OCI-LY7 (cell line): ENCODE measurements at regions not wholly inside any gene's neighbourhood (a gene's known extent, or its start where the extent isn't known, plus 50 kb on each side); places are given as distances from the start of the nearest gene placed in this dataset.

Experiments used
- BruUV-seq: library from RNA; stranded (reverse); fragments of 400-500 nt; replicated peaks from 2 replicates; lab custom pipeline; 2021; lab: Mats Ljungman, UMichigan
- CTCF ChIA-PET: fragments of 300-600 bp; sonication (Branson Sonifier 250); formaldehyde crosslinking; loops from one replicate; lab custom pipeline; 2022; ENCODE audit warnings: antibody characterized with exemption; ENCODE audit not compliant: unreplicated experiment; lab: Charles Lee
- POLR2A ChIA-PET: fragments of 300-600 bp; sonication (Branson Sonifier 250); formaldehyde crosslinking; loops from one replicate; lab custom pipeline; 2022; ENCODE audit warnings: antibody characterized with exemption; lab: Charles Lee
- DNase-seq: peaks from one replicate; pipeline ENCODE4 v3.0.0-alpha.2; 2015; ENCODE audit warnings: low spot score
- H2AFZ ChIP-seq: fragments of 200-600 bp; sonication (generic), shearing (Covaris generic); 2 replicates; pipeline ENCODE4 v1.6.1; 2014; ENCODE audit warnings: mild to moderate bottlenecking, antibody characterized with exemption, low read length, moderate library complexity
- H3K27ac ChIP-seq: fragments of 200-600 bp; sonication (generic); 2 replicates; pipeline ENCODE4 v1.5.1; 2014; ENCODE audit warnings: mixed run types, low read depth, mild to moderate bottlenecking, moderate library complexity, low read length, inconsistent platforms; ENCODE audit not compliant: poor library complexity, severe bottlenecking
- H3K36me3 ChIP-seq: fragments of 200-600 bp; sonication (generic); 2 replicates; pipeline ENCODE4 v1.6.1; 2014; ENCODE audit warnings: mild to moderate bottlenecking, antibody characterized with exemption, low read length, moderate library complexity, mixed read lengths; ENCODE audit not compliant: insufficient read depth
- H3K4me1 ChIP-seq: fragments of 200-600 bp; sonication (generic); 2 replicates; pipeline ENCODE4 v1.5.1; 2014; ENCODE audit warnings: mild to moderate bottlenecking, low read length; ENCODE audit not compliant: insufficient read depth, poor library complexity, severe bottlenecking
- H3K4me2 ChIP-seq: fragments of 200-600 bp; sonication (generic); 2 replicates; pipeline ENCODE4 v1.6.1; 2014; ENCODE audit warnings: mild to moderate bottlenecking, low read length
- H3K4me3 ChIP-seq: fragments of 200-600 bp; sonication (generic); 2 replicates; pipeline ENCODE4 v1.5.1; 2014; ENCODE audit warnings: mild to moderate bottlenecking, low read depth, low read length; ENCODE audit not compliant: poor library complexity, severe bottlenecking
- H3K79me2 ChIP-seq: fragments of 200-600 bp; sonication (generic); 2 replicates; pipeline ENCODE4 v1.6.1; 2016; ENCODE audit warnings: low read depth, mild to moderate bottlenecking, low read length, moderate library complexity, mixed read lengths; ENCODE audit not compliant: insufficient read depth
- H3K9me2 ChIP-seq: fragments of 200-600 bp; sonication (generic); 2 replicates; pipeline ENCODE4 v1.6.1; 2016; ENCODE audit warnings: mild to moderate bottlenecking, low read length, mixed read lengths; ENCODE audit not compliant: insufficient read depth
- H3K9me3 ChIP-seq: fragments of 200-600 bp; sonication (generic); 2 replicates; pipeline ENCODE4 v1.6.1; 2014; ENCODE audit warnings: mild to moderate bottlenecking, mixed run types, low read length, mixed read lengths
- H4K20me1 ChIP-seq: fragments of 200-600 bp; sonication (generic); 2 replicates; pipeline ENCODE4 v1.6.1; 2014; ENCODE audit warnings: mild to moderate bottlenecking, antibody characterized with exemption, low read length, moderate library complexity, mixed read lengths; ENCODE audit not compliant: insufficient read depth
- CTCF ChIP-seq: fragments of 200-600 bp; sonication (generic); conservative IDR thresholded peaks from 2 replicates; pipeline ENCODE4 v1.5.1; 2014; ENCODE audit warnings: mild to moderate bottlenecking, antibody characterized with exemption, low read length, moderate library complexity, mixed read lengths
- EZH2phosphoT487 ChIP-seq: fragments of 200-600 bp; sonication (generic); IDR thresholded peaks from 2 replicates; pipeline ENCODE4 v1.6.1; 2018; ENCODE audit warnings: low read depth, borderline replicate concordance, mild to moderate bottlenecking, mixed run types, antibody characterized with exemption, low read length, moderate library complexity, mixed read lengths
- intact Hi-C: fragments of 100-400 bp; cut with micrococcal nuclease; formaldehyde crosslinking; loops from one replicate; pipeline ENCODE4 v1.10.0; 2022; ENCODE audit not compliant: unreplicated experiment

GRCh38 chr3:147836330-147836729 is 427.2 kb downstream of the ZIC1 start:
- Histone ChIP-seq H3K79me2 (no peaks in the 10 kb centered on the region), H3K9me3 (no peaks in the 10 kb centered on the region), H4K20me1 (no peaks in the 10 kb centered on the region), H3K36me3 (no peaks in the 10 kb centered on the region), H2AFZ (no peak overlapping the region), H3K27ac (no peak overlapping the region), H3K4me2 (no peak overlapping the region), H3K4me3 (no peak overlapping the region), H3K9me2 (no peaks in the 10 kb centered on the region), H3K4me1 (no peaks in the 10 kb centered on the region)
- no peak for DNase-seq
- BruUV-seq = no TSS peak
- TF ChIP-seq EZH2phosphoT487 (no peak), CTCF (no peak)
- POLR2A ChIA-PET = interaction anchor here (1.1 kb wide), 1 partner anchor 11 kb away, joined by 3 read pairs; no protein-coding TSS in a partner anchor
- intact Hi-C loops = no loop called here
- CTCF ChIA-PET = no interaction called here

- H3K9me3 ChIP-seq = no peaks in the 10 kb centered on the region
- TF ChIP-seq CTCF = 0 out of 2 replicates have a peak, but pooled peaks have one; percentile 18
- no peak for TF ChIP-seq EZH2phosphoT487
- no peak overlapping the region for H3K4me2 ChIP-seq
- H2AFZ ChIP-seq = no peak overlapping the region
- no peaks in the 10 kb centered on the region for H3K4me1 ChIP-seq
- H3K27ac ChIP-seq = no peak overlapping the region
- H3K4me3 ChIP-seq = no peak overlapping the region
- no peak for DNase-seq
- H3K36me3 ChIP-seq = no peaks in the 10 kb centered on the region
- intact Hi-C loops = no loop called here
- H3K79me2 ChIP-seq = no peaks in the 10 kb centered on the region
- ChIA-PET CTCF (no interaction called here), POLR2A (interaction anchor here (0.7 to 1.1 kb wide), 2 partner anchors 10 to 100 kb away, joined by 3 read pairs; no protein-coding TSS in a partner anchor)
- no TSS peak for BruUV-seq
- no peaks in the 10 kb centered on the region for H4K20me1 ChIP-seq
- H3K9me2 ChIP-seq = no peaks in the 10 kb centered on the region
These were observed 429.5 kb downstream of the ZIC1 start for GRCh38 chr3:147838652-147839051.

- H4K20me1 ChIP-seq = no peaks in the 10 kb centered on the region
- TF ChIP-seq EZH2phosphoT487 (no peak), CTCF (no peak)
- BruUV-seq = no TSS peak
- no peak overlapping the region for H2AFZ ChIP-seq
- H3K79me2 ChIP-seq = no peaks in the 10 kb centered on the region
- ChIA-PET CTCF (no interaction called here), POLR2A (no interaction called here)
- no peaks in the 10 kb centered on the region for H3K9me3 ChIP-seq
- H3K27ac ChIP-seq = no peak overlapping the region
- H3K9me2 ChIP-seq = no peaks in the 10 kb centered on the region
- intact Hi-C loops = no loop called here
- H3K36me3 ChIP-seq = no peaks in the 10 kb centered on the region
- no peak for DNase-seq
- H3K4me1 ChIP-seq = no peaks in the 10 kb centered on the region
- no peak overlapping the region for H3K4me2 ChIP-seq
- no peak overlapping the region for H3K4me3 ChIP-seq
These were observed 434.2 kb downstream of the ZIC1 start for GRCh38 chr3:147843331-147843730.
